ENCODE measurements at regions not wholly inside any gene's neighbourhood (a gene's known extent, or its start where the extent isn't known, plus 50 kb on each side); places are given as distances from the start of the nearest gene placed in this dataset.

- no peak for TF ChIP-seq CTCF (conservative IDR thresholded peaks at IDR 0.05 in 1 of 2, IDR thresholded peaks at IDR 0.05 in 1 of 2; ENCODE audit: low read depth in 1 of 2, low read length in 2 of 2)
- TF ChIP-seq EZH2 (IDR thresholded peaks at IDR 0.05; ENCODE audit: low read length, missing control alignments): no peak
Observed at GRCh38 chr5:56608217-56608925, 207.0 kb upstream of the MAP3K1 start.

Measured in fibroblast of lung (primary cell).